WI38 (cell line): ENCODE measurements at regions not wholly inside any gene's neighbourhood (a gene's known extent, or its start where the extent isn't known, plus 50 kb on each side); places are given as distances from the start of the nearest gene placed in this dataset.

ENCODE experiments used
- H3K4me3 ChIP-seq: 2 replicates; pipeline ENCODE4 v1.5.1; 2011; ENCODE audit warnings: low read depth, mild to moderate bottlenecking, control low read depth, low read length
- CTCF ChIP-seq: IDR thresholded peaks from 2 replicates; pipeline ENCODE4 v1.5.1; 2012; ENCODE audit warnings: low read depth, mild to moderate bottlenecking, control low read depth, low read length

- TF ChIP-seq CTCF, result no peak
- no peak overlapping the region for H3K4me3 ChIP-seq
These were observed 119.3 kb upstream of the SLC7A14 start for GRCh38 chr3:170705131-170705530.

GRCh38 chr3:170703121-170703588 is 117.3 kb upstream of the SLC7A14 start:
- no peak overlapping the region for H3K4me3 ChIP-seq
- no peak for TF ChIP-seq CTCF

GRCh38 chr3:170701696-170702678 is 116.1 kb upstream of the SLC7A14 start:
- H3K4me3 ChIP-seq, result no peak overlapping the region
- no peak for TF ChIP-seq CTCF

GRCh38 chr3:170700054-170700404 is 114.2 kb upstream of the SLC7A14 start:
- no peak overlapping the region for H3K4me3 ChIP-seq
- TF ChIP-seq CTCF, result no peak

GRCh38 chr3:170699158-170700053 is 113.5 kb upstream of the SLC7A14 start:
- no peak overlapping the region for H3K4me3 ChIP-seq
- TF ChIP-seq CTCF, result no peak

- H3K4me3 ChIP-seq, result no peak overlapping the region
- TF ChIP-seq CTCF, result no peak
These were observed 112.0 kb upstream of the SLC7A14 start for GRCh38 chr3:170697908-170698307.
